ENCODE measurements at regions not wholly inside any gene's neighbourhood (a gene's known extent, or its start where the extent isn't known, plus 50 kb on each side); places are given as distances from the start of the nearest gene placed in this dataset.
A peak's percentile ranks its signal among the peaks of the same experiment; 100 is the strongest.

DNA sequence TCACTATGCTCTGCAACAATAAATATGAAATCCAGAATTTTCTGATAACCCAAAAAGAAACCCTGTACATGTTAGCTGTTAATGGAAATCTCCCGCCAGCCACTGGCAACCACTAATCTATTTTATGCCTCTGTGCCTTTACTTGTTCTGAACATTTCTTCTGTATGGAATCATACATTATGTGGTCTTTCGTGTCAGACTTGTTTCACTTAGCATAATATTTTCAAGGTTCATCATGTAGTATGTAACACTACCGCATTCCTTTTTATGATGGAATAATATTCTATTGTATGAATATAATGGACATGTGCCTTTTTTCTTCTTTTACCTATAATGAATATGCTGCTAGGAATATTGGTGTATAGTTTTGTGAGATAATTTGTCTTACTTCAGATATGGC is 1123.3 kb downstream of the EFNB2 start:
- no peak for DNase-seq

- no peak for DNase-seq
Measured at GRCh38 chr13:105410602-105411001, 1124.9 kb downstream of the EFNB2 start.

DNA sequence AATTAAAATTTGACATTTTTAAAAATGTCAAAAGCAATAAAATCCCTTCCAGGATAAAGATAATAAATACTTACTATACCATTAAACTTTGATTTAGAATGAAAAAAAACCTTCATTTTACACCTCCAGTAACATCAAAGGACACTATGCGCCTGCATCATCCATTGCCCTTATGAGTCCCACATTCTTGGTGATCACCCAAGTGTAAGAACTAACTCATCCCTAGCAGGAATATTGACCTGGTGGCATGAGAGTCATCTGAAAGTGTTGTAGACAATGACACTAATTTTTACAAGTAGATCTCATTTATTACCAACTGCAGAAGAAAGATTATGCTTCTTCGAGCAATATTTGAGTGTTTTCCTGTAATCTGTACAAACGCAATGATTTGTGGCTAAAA is 1128.9 kb downstream of the EFNB2 start:
- no peak for DNase-seq

GRCh38 chr13:105403086-105403485 is 1132.4 kb downstream of the EFNB2 start:
- no peak for DNase-seq

GRCh38 chr13:105395041-105395440 is 1140.4 kb downstream of the EFNB2 start:
- DNase-seq, result no peak

GRCh38 chr13:105389373-105389772 is 1146.1 kb downstream of the EFNB2 start:
- DNase-seq, result no peak

DNA sequence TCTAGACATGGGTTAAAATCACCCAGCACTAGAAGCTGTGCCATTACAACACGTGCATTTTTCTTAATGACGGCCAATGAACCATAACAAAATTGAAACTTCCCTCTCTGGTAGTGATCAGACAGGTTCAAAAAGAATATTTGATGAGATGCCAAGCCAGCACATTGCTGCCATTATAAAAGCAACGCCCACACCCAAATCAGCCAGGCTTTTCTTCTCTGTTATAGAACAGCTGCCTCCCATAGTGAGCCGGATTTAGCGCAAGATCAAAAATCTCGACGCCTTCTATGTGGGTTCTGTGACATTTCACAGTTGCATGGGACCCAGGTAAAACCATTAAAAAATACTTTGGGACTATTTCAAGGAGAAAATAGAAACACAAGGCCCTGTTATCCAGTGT is 1158.0 kb downstream of the EFNB2 start:
- no peak for DNase-seq

GRCh38 chr13:105370011-105370650 is 1165.3 kb downstream of the EFNB2 start:
- no peak for DNase-seq

GRCh38 chr13:105368781-105369180 is 1166.7 kb downstream of the EFNB2 start:
- DNase-seq, result no peak

DNA sequence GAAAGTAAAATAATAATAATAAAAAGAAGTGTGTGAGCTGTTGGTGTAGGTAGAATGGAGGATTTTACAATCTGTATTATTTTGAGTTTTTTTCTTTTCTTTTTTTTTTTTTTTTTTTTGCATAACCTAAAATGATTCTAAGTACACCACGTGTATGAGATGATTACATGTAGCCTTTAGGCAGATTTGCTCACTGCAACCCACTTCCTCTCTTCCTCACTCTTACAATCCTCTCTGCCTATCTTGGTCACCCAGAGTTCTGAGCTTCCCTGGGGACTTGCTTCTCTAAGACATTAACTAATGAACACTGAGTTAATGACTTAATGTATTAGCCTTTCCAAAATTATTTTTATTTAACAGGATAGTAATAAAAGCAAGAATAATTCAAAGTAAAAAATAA is 1169.6 kb downstream of the EFNB2 start:
- no peak for DNase-seq

- no peak for DNase-seq
Measured at GRCh38 chr13:105365021-105365550, 1170.4 kb downstream of the EFNB2 start.

DNA sequence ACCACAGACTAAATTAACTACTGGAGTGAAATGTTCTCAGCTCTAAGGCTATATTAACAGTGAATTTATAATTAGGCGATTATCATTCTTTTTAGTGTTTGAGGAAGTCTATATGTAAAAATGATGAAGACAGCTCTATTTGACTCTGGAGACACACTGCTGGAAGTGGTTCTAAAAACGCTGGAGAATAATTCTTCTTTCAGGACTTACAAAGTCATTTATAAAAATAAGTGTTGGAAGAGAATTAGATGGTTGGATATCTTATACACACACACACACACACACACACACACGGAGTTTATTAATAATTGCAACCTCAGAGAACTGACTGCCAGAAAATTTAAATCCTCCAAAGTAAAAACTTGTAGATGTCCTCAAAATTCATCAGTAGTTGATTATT is 1171.3 kb downstream of the EFNB2 start:
- no peak for DNase-seq

DNA sequence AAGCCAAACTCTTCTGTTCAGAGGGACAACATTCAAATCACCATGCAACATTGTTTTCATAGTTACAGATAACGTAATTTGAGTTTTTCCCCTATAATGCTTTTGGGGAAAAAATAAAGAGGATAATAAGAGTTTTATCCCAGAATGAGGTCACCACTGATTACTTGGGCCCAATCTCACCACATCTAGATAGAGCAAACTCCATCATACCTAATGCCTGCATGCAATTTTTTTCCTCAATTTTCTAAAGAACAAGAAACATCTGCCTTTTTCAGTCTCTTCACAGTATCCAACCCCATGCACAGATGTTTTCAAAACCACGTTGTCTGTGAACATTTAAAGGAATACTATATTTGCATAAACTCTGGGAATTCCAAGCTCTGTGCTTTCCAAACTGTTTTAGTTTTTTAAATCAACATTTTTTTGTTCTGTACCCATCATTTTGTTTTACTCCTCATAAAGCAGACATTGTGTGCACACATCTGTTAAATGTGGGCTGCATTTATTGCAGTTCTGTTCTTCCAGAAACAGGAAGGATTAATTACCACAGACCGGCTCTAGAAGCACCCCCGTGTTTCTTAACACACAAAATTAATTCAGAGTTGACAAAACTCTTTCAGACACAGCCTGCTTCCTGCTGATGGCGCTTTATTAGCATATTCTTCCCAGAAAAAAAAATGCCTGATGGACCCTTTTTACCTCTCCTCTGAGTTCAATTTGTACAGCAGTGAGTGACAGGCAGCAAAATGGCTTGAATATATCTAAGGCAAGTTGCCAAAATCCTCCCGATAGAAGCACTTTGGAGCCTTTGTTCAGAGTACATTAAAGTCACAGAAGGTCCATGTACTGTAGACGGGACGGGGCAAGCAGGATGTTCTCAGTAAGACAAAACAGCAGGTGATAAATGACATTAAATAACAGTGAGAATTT is 1171.9 kb downstream of the EFNB2 start:
- DNase-seq, result no peak

DNA sequence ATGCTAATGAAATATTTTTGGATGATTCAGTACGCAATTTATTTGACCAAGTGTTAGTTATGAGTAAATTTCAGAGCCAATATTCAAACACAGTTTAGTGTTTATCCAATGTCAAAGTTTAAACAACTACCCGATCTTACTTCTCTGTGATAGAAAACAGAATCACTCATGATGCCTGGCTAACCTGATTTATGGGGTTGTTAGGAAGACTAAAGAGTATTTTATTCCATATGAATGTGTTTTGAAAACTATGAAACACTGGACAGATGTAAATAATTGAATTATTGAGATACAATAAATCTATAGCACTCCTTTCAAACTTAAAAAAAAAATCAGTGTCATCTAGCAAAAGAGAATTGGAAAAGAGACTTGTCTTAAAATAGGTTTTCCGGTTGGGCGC is 1181.8 kb downstream of the EFNB2 start:
- no peak for DNase-seq

DNA sequence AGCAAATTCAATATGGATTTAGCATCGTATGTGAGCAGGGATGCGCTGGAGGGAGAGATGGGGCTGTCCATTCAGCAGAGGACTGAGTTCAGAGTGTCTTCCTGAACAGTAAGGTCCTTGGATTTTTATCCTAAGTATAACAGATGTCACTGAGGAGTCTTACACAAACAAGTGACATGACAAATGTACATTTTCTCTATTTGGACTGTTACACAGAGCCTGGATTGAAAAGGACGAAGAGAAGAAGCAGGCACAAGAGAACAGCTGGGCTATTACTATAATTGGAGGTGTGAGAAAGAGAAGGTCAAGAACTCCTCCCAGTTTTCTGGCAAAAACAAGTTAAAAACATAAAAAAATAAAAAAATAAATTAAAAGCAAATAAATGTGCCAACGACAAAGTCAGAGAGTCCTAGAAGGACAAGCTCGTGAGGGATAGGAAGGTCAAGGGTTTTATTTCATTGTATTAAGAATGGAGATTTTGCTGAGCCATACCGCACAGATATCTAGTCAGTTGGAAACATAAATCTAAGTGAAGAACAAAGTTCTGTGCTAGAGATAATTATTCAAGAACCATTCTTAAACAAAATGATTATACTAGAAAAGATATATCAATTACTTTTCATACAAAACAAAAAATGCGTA is 1186.3 kb downstream of the EFNB2 start:
- no peak for DNase-seq

- DNase-seq, result peak; percentile 89
Measured at GRCh38 chr13:105346141-105346775, 1189.2 kb downstream of the EFNB2 start.

DNA sequence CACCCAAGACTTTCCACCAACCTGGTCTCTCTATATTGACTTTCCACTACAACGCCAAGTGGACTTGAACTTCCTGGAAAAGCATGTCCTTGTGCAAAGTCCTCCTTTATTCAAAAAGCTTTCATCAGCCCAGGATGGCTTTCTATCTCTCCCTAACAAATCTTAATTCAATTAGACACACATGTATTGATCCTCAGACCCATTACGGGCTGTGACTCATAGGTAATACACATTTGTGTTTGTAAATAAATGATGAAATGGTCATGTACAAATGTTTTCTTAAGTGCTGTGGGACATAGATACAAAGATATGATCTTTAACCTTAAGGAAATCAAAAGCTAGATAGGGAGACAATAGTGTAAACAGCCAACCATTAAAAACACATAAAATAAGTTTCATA is 1189.7 kb downstream of the EFNB2 start:
- no peak for DNase-seq

GRCh38 chr13:105345131-105345530 is 1190.3 kb downstream of the EFNB2 start:
- no peak for DNase-seq

DNA sequence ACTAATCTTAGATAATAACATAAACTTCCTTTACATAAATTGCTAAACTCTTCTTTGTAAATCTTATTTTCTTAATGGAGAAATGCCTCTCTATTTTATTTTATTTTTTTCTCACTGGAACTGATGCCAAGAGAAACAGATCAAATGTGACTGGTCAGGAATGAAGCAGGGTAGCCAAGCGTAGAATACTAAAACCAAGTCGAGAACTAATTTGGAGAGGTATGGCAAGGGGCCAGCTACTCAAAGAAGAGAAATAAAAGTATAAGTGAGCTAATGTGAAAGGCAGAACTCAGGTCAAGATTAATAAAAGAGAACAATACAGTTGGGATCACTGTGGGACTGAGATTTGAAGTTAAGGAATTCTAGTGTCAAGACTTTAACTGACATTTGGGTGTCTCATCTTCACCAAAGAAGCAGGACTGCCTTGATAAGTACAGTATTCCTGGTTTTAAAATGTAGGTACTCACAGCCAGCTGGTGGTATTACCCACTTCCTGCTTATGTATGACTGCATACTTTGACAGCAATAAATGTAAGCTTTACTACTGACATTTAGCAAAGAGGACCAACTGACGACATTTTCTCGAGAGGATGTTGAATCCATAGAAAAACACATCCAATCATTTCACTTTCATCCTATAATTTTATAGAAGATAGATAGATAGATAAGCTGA is 1192.2 kb downstream of the EFNB2 start:
- DNase-seq, result no peak

DNA sequence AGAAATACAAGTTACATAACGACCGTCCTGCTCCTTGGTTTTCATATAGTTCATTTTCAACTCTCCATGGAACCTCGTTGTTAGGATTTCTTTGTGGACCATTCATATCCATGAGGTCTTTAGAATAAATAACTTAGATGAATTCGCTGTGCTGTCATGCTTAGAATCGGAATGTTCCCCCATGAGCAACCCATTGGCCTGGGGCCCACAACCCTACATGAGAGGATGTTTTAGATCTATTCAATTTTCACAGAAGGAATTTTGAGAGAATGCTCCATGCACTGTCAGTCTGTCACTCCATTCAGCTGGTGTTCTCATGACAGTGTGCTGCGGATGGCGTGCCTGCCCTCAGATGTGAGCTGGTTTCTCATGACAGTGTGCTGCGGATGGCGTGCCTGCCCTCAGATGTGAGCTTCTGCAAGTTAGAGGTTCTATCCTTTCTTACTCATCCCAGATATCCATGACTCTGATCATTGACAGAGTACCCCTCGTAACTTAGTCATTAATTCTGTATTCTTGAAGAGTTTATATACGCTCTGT is 1193.1 kb downstream of the EFNB2 start:
- no peak for DNase-seq

DNA sequence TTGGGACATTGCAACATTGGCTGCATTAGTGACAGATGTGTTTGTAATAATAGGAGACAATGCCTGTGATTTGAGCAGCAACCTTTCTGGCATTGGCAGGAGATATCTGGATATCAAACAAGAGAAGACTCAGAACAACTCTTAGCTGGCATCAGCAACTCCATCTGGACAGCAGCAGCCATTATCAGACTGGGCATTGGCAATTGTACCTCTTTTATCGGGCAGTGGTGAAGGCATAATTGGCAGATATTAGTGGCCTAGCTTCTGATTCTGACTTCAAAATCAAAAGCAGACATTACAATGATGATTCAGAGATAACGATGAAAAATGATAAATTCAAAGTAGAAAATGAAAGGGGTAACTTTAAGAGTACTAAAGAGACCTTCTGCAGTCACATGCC is 1193.7 kb downstream of the EFNB2 start:
- no peak for DNase-seq

GRCh38 chr13:105341256-105341655 is 1194.2 kb downstream of the EFNB2 start:
- DNase-seq, result no peak
